Peyer's patch (tissue), 4 donors: ENCODE measurements at regions not wholly inside any gene's neighbourhood (a gene's known extent, or its start where the extent isn't known, plus 50 kb on each side); places are given as distances from the start of the nearest gene placed in this dataset.

Source experiments
- POLR2A ChIP-seq, 2 donors: fragments of 450-650 bp; IDR thresholded peaks; one replicate each; pipeline ENCODE4 v1.5.1; 2017; ENCODE audit warnings: antibody characterized with exemption in 2 of 2, mild to moderate bottlenecking in 2 of 2, moderate library complexity in 2 of 2
- TF ChIP-seq, protein P1 (sequence below), 6 experiments: fragments of 450-650 bp in 4 of 6; fragments of 200-600 bp in 2 of 6; sonication (generic) in 1 of 6; IDR thresholded peaks; one replicate each; pipeline ENCODE4 v1.5.1; 2017 to 2019; ENCODE audit warnings: antibody characterized with exemption in 6 of 6, mild to moderate bottlenecking in 3 of 6, moderate library complexity in 1 of 6

- TF ChIP-seq, protein P1, sequence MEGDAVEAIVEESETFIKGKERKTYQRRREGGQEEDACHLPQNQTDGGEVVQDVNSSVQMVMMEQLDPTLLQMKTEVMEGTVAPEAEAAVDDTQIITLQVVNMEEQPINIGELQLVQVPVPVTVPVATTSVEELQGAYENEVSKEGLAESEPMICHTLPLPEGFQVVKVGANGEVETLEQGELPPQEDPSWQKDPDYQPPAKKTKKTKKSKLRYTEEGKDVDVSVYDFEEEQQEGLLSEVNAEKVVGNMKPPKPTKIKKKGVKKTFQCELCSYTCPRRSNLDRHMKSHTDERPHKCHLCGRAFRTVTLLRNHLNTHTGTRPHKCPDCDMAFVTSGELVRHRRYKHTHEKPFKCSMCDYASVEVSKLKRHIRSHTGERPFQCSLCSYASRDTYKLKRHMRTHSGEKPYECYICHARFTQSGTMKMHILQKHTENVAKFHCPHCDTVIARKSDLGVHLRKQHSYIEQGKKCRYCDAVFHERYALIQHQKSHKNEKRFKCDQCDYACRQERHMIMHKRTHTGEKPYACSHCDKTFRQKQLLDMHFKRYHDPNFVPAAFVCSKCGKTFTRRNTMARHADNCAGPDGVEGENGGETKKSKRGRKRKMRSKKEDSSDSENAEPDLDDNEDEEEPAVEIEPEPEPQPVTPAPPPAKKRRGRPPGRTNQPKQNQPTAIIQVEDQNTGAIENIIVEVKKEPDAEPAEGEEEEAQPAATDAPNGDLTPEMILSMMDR (IDR thresholded peaks at IDR 0.05), result no peak
- TF ChIP-seq POLR2A (IDR thresholded peaks at IDR 0.05), result no peak
Measured at GRCh38 chrX:95903975-95904374, 780.7 kb upstream of the DIAPH2 start.
